Myocyte (in vitro differentiated cells): ENCODE measurements at regions not wholly inside any gene's neighbourhood (a gene's known extent, or its start where the extent isn't known, plus 50 kb on each side); places are given as distances from the start of the nearest gene placed in this dataset.
"Not testable (repeated sequence)": the region's sequence is repeated elsewhere in the genome, so short reads cannot be mapped to it uniquely, and the experiment has no call there.

Experiments
- DNase-seq: peaks from one replicate; pipeline ENCODE4 v3.0.0-alpha.2; 2012; ENCODE audit warnings: low read depth

DNA sequence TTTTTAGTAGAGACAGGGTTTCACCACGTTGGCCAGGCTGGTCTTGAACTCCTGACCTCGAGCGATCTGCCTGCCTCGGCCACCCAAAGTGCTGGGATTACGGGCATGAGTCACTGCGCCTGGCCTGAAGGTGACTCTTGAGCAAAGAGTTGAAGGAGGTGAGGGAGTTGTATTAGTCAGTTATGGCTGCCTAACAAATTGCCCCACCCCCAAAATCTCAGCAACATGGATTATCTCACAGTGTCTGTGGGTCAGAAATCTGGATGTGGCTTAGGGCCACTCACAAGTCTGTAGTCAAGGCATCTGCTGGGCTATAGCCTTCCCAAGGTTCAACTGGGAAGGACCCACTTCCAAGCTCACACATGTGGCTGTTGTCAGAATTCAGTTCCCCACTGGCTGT lies 52.8 kb upstream of the ADGRE5 start:
- no peak for DNase-seq

DNA sequence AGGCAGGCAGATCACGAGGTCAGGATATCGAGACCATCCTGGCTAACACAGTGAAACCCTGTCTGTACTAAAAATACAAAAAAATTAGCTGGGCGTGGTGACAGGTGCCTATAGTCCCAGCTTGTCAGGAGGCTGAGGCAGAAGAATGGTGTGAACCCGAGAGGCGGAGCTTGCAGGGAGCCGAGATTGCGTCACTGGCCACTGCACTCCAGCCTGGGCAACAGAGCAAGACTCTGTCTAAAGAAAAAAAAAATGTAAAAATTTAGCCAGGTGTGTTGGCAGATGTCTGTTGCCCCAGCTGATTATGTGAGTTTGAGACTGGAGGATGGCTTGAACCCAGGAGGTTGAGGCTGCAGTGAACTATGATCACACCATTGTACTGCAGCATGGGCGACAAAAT lies 54.2 kb upstream of the ADGRE5 start:
- not testable (repeated sequence) for DNase-seq

DNA sequence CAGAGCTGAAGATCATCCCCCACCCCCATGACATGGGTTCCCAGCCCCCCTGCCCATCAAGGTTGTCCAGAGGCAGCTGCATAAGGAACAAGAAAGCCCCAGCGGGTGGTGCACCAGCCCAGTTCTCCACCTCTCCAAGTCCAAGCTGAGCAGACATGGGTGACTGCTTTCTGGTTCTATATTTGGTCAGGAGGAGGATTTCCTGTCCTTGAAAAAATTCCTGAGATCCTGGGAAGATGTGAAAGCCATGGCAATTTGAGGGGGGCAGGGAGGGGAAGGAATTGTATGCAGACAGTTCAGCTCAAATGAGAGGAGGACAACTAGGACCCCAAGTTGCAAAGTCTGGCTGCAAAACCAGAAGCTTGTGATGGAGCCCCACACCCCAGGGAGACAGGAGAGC lies 55.4 kb upstream of the ADGRE5 start:
- DNase-seq, result no peak

DNA sequence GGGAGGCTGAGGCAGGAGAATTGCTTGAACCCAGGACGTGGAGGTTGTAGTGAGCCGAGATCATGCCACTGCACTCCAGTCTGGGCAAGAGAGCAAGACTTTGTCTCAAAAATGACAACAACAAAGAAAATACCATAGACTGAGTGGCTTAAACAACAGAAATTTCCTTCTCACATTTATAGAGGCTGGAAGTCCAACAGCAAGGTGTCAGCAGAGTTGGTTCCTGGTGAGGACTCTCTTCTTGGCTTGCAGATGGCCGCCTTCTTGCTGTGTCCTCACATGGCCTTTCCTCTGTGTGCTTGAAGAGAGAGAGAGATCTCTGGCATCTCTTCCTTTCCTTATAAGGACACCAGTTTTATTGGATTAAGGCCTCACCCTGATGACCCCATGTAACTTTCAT lies 56.1 kb upstream of the ADGRE5 start:
- DNase-seq, result no peak

DNA sequence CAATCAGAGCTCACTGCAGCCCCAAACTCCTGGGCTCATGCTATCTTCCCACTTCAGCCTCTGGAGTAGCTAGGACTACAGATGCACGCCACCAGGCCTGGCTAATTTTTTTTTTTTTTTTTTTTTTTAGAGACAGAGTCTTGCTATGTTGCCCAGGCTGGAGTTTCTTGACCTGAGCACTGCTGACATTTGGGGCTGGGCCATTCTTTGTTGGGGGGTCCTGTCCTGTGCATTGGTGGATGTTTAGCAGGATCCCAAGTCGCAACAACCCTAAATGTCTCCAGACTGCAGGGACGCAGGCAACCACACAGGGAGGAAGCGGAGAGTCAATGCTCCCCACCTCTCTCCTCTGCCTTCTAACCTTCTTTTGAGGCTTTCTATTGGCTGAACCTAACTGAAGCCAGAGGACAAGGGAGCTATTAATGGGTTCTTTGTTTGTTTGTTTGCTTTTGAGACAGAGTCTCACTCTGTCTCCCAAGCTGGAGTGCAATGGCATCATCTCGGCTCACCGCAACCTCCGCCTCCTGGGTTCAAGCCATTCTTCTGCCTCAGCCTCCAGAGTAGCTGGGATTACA lies 58.3 kb upstream of the ADGRE5 start:
- no peak for DNase-seq

DNA sequence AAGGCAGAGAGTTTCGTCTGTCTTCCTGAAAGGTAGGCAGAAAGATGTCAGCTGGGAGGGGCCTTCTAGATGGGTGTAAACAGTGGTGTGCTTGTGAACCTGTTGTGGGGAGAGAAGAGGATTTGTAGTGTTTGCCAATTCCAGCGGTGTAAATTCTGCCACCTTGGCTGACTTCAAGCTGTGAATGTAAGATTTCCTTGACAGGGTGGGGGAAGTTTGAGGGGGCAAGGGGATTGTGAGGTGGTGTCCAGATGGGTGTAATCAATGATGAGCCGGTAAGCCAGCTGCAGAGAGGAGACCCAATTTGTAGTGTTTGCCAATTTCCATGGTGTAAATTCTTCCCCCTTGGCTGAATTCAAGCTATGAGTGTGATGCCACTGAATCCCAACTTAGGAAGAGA lies 61.0 kb upstream of the ADGRE5 start:
- DNase-seq, result no peak

DNA sequence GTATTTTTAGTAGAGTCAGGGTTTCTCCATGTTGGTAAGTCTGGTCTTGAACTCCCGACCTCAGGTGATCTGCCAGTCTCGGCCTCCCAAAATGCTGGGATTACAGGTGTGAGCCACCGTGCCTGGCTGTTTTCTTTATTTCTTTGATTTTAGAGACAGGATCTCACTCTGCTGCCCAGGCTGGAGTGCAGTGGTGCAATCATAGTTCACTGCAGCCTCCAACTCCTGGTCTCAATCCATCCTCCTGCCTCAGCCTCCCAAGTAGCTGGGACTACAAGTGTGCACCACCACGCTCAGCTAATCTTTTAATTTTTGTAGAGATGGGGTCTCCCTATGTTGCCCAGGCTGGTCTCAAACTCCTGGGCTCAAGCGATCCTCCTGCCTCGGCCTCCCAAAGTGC lies 61.5 kb upstream of the ADGRE5 start:
- DNase-seq, result not testable (repeated sequence)

DNA sequence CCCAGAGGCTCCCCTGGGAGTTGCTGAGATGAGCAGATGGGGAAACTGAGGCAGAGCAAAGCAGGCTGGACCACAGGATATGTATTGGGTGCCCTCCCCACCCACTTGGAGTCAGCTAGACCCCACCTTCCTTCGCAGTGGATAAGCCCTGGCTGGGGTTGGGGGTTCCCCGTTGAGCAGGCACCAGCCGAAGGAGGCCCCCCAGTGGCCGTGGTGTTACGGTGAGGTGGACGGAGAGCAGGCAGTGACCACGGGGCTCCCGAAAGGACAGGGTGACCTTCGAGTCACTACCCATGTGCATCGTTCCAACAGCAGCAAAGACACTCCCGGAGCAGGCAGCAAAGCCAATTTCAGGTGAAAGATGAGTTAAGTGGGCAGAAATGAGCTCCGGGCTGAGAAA lies 62.4 kb upstream of the ADGRE5 start:
- no peak for DNase-seq

DNA sequence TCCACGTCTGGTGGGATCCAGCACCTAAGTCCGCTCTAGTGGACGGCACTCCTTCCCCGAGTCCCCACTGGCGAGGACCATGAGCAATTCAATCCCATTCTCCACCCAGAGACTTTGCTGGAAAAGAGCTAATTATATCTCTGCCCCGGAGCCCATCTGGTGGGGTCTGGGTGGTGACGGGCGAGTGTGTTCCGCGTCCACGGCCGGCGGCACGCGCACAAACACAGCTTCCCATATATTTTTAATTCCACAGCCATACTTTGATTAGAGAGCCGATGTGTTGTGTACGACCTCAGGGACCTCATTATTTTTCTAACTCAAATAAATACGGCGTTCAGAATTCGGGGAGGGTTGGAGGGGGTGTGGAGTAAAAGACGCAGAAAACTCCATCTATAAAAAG lies 64.1 kb upstream of the ADGRE5 start:
- DNase-seq, result no peak

DNA sequence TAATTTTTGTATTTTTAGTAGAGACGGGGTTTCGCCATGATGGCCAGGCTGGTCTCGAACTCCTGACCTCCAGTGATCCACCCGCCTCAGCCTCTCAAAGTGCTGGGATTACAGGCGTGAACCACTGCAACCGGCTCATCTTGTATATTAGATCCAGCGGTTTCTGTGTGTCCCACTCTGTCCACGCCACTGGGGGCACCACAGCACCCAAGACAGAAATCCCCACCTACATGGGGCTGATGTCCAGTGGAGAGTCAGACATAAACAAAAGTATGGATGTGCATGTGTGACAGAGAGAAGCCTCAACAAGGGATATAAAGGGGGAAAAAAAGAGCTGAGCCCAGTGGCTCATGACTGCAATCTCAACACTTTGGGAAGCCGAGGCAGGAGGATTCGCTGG lies 65.8 kb upstream of the ADGRE5 start:
- DNase-seq, result no peak

DNA sequence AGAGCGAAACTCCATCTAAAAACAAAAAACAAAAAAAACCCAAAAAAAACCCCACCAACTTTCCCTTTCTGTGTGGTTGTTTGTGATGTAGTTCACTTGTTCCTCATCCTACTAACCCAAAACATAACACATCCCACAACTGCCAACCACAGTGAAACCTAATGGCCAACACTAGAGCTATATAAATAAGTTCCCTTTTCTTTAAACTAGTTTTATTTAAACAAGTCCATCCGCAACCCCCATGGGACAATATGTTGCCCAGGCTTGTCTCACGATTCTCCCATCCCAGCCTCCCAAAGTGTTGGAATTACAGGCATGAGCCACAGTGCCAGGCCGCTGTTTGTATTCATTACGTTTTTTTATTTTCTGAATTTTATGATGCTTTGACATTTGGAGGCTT lies 71.2 kb upstream of the ADGRE5 start:
- no peak for DNase-seq

DNA sequence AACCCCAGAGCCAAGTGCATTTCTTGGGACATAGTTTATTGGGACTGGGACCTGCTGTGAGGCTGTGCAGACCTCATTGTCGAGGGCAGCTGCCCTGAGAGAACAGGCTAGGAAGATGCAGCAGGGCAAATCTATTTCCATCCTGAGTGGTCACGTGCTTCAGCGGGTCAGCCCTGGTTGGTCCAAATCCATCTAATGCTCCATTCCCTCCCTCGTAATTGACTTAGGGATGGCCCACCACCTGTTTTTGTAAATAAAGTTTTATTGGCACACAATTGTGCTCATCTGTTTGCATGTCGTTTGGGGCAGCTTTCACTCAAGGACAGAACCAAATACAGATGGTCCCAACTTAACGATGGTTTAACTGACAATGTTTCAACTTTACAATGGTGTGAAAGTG lies 75.5 kb upstream of the ADGRE5 start:
- DNase-seq, result no peak

DNA sequence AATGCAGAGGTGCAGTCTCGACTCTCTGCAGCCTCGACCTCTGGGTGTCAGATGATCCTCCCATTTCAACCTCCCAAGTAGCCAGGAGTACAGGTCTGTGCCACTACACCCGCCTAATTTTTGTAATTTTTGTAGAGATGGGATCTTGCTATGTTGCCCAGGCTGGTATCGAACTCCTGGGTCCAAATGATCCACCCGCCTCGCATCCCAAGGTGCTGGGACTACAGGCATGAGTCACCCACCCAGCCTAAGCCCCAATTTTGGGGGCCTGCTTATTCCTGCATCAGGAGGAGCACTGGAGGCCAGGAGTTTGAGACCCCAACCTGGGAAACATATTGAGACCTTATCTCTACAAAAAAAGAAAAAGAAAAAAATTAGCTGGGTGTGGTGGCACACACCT lies 80.1 kb upstream of the ADGRE5 start:
- DNase-seq, result no peak

DNA sequence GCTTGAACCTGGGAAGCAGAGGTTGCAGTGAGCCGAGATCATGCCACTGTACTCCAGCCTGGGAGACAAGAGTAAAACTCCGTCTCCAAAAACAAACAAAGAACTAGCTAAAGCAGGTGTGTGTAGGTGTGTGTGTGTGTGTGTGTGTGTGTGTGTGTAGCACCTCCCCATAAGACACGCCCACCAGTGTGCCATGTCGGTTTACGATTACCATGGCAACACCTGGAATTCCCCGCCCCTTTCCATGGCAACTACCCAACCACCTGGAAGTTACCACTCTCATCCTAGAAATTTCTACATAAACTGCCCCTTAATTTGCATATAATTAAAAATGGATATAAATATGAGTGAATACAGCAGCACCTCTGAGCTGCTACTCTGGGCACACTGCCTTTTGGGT lies 80.9 kb upstream of the ADGRE5 start:
- no peak for DNase-seq

DNA sequence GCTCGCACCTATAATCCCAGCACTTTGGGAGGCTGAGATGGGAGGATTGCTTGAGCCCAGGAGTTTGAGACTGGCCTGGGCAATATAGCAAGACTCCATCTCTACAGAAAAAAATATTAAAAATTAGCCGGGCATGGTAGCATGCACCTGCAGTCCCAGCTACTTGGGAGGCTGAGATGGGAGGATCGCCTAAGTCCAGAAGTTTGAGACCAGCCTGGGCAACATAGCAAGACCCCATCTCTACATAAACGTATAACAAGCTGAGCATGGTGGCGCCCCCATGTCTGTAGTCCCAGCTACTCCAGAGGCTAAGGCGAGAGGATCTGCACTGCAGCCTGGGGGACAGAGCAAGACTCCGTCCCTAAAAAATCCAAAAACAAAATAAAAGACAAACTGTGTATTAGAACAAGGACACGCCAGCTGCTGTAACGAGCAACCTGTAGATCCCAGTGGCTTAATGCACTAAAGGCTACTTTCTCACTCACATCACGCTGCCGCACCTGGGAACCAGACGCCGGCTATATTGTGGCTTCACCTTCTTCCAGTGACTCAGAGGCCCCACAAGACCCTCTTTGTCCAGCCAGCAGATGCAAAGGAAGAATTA lies 81.9 kb upstream of the ADGRE5 start:
- DNase-seq, result not testable (repeated sequence)

DNA sequence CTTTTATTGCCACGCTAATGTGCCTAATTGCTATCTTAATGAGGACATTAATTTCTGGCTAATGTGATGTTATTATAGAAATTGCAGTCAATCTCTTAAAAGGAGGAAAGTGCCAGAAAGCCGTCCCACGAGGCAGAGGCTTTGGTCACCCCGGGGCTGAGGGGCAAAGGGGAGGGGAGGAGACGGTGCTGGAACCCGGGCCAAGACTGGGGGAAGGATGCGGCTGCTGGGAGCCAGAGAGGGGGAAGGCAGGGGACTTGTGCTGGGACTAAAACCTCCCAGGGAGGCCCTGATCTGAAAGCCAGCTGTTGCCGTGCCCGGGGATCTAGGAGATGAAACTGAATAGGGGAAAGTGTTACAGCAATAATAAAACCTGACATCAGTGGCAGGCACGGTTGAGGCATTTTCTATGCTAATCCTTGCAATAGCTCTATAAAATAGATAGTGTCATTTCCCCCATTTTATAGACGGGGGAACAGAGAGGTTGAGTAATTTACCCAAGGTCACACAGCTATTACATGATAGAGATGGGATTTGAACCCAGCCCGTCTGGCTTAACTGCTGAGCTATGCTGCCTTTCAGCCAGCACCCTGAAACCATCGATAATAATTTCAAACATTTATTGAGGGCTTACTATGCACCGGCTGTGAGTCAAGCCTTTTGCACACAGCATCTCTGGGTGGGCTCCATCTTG lies 83.2 kb upstream of the ADGRE5 start:
- DNase-seq, result not testable (repeated sequence)

DNA sequence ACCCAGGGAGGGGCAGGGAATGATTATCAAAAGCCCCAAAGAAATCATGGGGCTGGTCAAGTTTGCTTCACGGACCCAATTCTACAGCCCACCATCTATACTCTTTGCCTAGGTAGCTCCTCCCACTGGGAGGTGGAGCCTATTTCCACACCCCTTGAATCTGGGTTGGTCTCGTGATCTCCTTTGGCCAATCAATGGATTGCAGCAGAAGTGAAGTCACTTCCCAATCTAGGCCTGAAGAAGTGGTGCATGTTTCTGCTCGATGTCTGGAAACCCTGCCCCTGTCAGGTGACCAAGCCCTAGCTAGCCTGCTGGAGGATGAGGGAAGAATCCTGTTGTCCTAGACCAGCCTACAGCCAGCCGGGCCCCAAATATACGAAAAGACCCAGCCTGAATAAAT lies 86.3 kb upstream of the ADGRE5 start:
- DNase-seq, result not testable (repeated sequence)

DNA sequence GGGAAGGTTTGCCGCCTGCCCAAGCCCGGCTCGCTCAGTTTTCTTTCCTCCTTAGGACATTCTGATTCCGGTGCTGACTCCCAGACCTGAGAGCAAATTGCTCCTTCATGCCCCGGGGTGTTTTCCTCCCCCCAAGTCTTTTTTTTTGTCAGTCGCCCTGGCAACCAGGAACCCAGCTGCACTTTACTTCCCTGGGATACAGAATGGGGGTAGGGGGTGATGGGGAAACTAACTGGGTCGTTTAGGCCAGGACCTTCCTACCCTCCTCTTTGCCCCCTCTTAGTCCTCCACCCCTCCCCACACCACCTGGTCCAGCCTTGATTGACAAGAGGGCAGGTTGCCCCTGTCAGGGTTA lies 87.5 kb upstream of the ADGRE5 start:
- DNase-seq, result not testable (repeated sequence)

DNA sequence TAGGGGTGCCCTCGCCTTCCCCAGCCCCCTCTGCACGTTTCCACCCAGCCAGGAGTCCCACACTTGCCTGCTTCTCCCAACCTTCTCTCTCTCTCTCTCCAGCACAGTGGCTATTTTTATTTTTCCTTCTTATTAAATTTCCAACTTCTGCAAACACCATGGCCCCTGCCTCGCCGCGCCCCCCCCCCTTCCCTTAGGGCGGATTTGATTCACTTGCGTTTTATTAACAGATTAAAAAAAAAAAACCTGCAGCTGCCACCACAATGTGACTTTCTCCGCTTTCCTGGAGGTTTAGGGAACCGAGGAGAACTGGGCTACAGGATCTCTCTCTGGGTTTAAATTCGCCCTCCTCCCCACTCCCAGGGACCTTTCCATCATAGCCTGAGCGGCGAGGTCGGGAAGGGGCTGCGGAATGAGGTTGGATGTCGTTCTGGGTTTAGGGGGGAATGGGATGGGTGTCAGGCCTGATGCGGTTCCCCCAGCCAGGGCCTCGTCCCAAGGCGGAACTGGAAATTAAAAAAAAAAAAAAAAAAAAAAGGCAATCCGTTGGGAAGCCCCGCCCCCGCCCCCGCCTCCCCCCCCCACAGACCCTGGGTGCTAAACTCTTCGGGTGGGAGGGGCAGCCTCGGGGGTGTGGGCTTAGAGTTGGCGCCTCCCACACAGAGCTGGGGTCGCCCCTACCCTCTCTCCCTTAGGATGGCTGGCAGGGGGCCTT lies 87.3 kb upstream of the ADGRL1 start:
- DNase-seq, result not testable (repeated sequence)

DNA sequence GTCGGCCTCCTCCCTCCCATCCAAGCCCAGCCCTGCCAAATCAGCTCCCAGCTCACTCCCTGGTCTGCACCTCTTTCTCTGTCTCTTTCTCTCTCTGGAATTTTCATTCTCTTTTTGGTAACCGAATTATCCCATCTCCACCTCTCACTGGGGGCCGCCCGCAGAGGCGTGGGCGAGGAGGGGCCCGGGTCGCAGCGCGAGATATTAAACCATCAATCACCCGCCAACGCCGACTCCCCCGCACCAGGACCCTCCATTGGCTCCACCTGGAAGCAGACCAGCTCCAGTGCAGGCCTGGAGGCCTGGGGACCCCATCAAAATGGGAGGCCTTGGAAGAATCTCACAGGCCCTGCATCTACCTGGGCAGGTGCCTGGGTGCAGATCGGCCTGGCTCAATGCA lies 83.8 kb upstream of the ADGRL1 start:
- not testable (repeated sequence) for DNase-seq

DNA sequence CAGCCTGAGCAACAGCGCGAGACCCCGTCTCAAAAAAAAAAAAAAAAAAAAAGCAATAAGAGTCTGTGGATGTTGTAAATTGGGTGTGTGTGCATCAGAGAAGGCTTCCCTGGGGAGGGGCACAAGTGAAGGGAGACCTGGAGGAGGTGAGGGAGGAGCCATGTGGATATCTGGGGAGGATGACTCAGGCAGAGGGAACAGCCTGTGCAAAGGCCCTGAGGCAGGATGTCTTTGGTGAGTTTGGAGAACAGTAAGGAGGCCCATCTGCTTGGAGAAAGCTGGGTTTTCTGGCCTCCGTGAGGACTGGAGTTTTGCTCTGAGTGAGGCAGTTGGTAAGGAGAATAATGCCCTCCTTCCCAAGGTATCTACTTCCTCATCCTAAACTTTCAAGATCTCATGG lies 81.9 kb upstream of the ADGRL1 start:
- not testable (repeated sequence) for DNase-seq

DNA sequence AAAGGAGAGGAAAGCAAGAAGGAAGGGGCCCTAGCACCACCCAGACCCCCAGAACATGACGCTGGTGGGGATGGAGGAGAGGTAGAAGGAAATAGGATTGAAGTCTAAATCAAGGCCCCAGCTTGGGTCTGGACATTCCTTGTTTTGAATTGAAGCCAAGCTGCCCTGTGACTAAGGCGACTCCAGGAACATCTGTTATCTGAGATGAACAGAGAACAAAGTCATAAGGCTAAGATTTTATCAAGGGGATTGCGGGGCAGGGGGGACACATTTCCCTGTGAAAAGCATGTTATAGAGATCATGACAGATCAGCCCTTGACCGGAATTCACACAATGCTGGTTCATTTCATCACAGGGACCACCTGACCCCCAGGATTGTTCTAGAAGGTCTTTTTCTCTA lies 80.6 kb upstream of the ADGRL1 start:
- not testable (repeated sequence) for DNase-seq
